Activated T-cell treated with anti-CD3 and anti-CD28 coated beads, Interleukin-2, amount 50 U/mL, for 4 hours (primary cell): ENCODE measurements at regions not wholly inside any gene's neighbourhood (a gene's known extent, or its start where the extent isn't known, plus 50 kb on each side); places are given as distances from the start of the nearest gene placed in this dataset.

Source experiments
- ATAC-seq, 2 donors: fragments of 200-7000 bp; cut with Tn5 transposase; one replicate each; pipeline ENCODE4 v1.10.0; 2021
- DNase-seq: peaks from one replicate; pipeline ENCODE4 v3.0.0-alpha.2; 2020
- H3K27me3 Mint-ChIP-seq: one replicate; pipeline ENCODE4 v1.8.0; 2021; ENCODE audit warnings: low read depth, mixed read lengths
- H3K36me3 Mint-ChIP-seq: one replicate; pipeline ENCODE4 v1.8.0; 2022; ENCODE audit warnings: mixed read lengths; ENCODE audit not compliant: insufficient read depth
- H3K4me1 Mint-ChIP-seq: one replicate; pipeline ENCODE4 v1.8.0; 2021; ENCODE audit warnings: low read depth, mixed read lengths
- H3K4me3 Mint-ChIP-seq: one replicate; pipeline ENCODE4 v1.8.0; 2021; ENCODE audit warnings: mild to moderate bottlenecking, moderate library complexity, mixed read lengths
- H3K9me3 Mint-ChIP-seq: one replicate; pipeline ENCODE4 v1.8.0; 2021; ENCODE audit warnings: mixed read lengths

DNA sequence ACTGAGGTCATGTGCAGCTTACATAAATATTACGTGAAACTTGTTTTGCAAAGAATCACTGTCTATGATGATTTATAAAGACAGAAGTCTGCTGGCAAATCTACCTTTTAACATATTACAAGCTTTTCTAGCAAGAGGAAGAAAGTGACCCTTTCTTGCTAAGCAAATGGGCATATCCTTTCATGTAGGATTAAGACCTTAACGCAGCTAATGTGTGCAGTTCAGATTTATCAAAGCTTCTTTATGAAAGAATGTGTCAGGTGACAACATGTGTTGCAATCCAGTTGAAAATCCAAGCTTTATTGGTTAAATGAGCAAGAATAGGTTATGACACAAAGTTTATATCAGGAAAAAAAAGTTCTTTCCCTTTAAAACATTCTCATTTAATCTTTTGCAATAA, 115.6 kb upstream of the NBEA start:
- no peak for ATAC-seq
- Mint-ChIP-seq H3K36me3 (no peaks in the 10 kb centered on the region), H3K9me3 (no peaks in the 10 kb centered on the region), H3K4me3 (no peak overlapping the region), H3K4me1 (no peaks in the 10 kb centered on the region), H3K27me3 (no peaks in the 10 kb centered on the region)
- no peak for DNase-seq

GRCh38 chr13:34833562-34834182, 108.4 kb upstream of the NBEA start:
- no peak overlapping the region for H3K4me3 Mint-ChIP-seq
- H3K36me3 Mint-ChIP-seq: no peaks in the 10 kb centered on the region
- no peaks in the 10 kb centered on the region for H3K4me1 Mint-ChIP-seq
- H3K27me3 Mint-ChIP-seq: no peaks in the 10 kb centered on the region
- ATAC-seq (no peak), DNase-seq (no peak)
- H3K9me3 Mint-ChIP-seq: peaks cover under 1% of the 10 kb centered on the region

DNA sequence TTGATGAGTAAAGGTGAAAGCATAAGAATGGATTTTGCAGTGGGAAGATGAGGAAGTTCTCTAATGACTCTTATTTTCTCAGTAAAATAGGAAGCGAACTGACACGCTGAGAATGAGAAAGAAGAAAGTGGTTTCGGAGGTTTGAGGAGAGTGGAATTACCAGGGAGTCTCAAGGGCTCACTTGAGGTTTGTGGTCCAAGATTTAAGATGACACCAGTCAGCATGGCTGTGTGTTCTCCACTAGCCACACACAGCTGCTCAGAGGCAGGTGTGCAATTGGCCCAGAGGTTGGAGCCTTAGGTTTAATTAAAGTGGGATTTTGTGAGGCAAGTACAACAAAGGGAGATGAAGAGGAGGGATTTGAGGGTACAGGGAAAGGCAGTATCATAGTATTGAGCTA, 99.6 kb upstream of the NBEA start:
- ATAC-seq: no peak
- Mint-ChIP-seq H3K4me3 (no peak overlapping the region), H3K9me3 (peaks cover 5% of the 10 kb centered on the region), H3K4me1 (no peaks in the 10 kb centered on the region), H3K27me3 (no peaks in the 10 kb centered on the region), H3K36me3 (no peaks in the 10 kb centered on the region)
- no peak for DNase-seq

- peaks cover 5% of the 10 kb centered on the region for H3K9me3 Mint-ChIP-seq
- peaks cover 1% of the 10 kb centered on the region for H3K27me3 Mint-ChIP-seq
- ATAC-seq (no peak), DNase-seq (no peak)
- H3K4me3 Mint-ChIP-seq: no peak overlapping the region
- H3K36me3 Mint-ChIP-seq: no peaks in the 10 kb centered on the region
- no peaks in the 10 kb centered on the region for H3K4me1 Mint-ChIP-seq
Observed at GRCh38 chr13:34847766-34848165, 94.3 kb upstream of the NBEA start.

GRCh38 chr13:34849406-34849805, 92.7 kb upstream of the NBEA start:
- Mint-ChIP-seq H3K36me3 (no peaks in the 10 kb centered on the region), H3K4me3 (no peak overlapping the region), H3K9me3 (peaks cover 5% of the 10 kb centered on the region), H3K27me3 (peaks cover 1% of the 10 kb centered on the region), H3K4me1 (no peaks in the 10 kb centered on the region)
- DNase-seq: no peak
- ATAC-seq: no peak

DNA sequence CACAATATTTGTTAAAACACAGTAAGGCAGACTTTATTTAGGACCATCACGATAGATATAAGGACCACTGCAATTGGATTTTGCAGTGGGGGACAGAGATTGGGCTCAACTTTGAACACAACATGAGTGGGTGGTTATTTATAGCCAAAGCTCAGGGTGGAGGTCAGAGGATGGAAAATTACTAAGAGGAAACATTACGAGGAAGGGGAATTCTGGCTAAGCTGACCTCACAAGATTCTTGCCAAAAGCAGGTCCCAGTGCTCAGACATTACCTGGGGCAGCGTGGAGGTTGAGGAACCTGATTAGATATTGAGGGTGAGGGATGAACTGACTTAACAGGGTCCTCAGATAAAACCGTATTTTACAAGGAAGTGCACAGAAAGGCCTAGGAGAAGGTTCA, 88.9 kb upstream of the NBEA start:
- H3K4me1 Mint-ChIP-seq: no peaks in the 10 kb centered on the region

DNA sequence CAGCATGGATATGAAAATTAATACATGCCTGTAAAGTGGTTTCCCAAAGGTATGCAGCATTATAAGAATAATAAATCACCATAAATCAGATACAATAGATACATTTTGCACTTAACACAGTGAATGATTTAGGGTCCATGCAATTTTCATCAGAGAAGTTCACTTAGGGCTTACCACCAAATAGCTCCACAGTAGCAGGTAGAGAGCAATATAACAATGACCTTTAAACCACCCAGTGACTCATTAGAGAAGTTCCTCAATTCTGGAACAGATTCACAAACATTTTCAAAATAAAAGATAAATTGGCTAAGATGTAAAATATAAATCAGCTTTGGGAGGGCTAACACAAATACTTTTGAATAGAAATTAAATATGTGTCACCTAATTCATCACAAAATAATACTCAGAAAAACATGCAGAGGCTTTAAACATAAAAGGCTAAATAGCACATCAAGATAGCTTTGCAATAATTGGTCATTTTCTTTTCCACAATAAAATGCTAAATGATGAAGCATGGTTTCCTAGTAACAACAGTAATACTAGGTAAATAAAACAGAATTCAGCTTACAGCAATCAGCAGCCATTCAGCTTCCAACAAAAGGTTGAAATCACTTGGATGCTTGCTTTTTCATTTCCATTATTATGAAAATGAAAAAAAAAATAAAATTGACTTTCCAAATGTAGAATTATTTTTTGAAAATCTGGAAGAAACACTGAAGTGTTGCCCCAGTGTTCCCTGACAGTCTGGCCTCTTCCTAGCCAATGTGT, 84.3 kb upstream of the NBEA start:
- Mint-ChIP-seq H3K4me3 (no peak overlapping the region), H3K4me1 (no peaks in the 10 kb centered on the region), H3K36me3 (no peaks in the 10 kb centered on the region), H3K27me3 (no peaks in the 10 kb centered on the region), H3K9me3 (no peaks in the 10 kb centered on the region)
- DNase-seq: no peak
- ATAC-seq: no peak

More for the DNA sequence above, 88.9 kb upstream of the NBEA start:
- Mint-ChIP-seq H3K9me3 (no peaks in the 10 kb centered on the region), H3K27me3 (no peaks in the 10 kb centered on the region), H3K36me3 (no peaks in the 10 kb centered on the region), H3K4me3 (no peak overlapping the region)
- ATAC-seq (no peak), DNase-seq (no peak)

GRCh38 chr13:34862311-34862710, 79.8 kb upstream of the NBEA start:
- no peaks in the 10 kb centered on the region for H3K27me3 Mint-ChIP-seq
- DNase-seq (no peak), ATAC-seq (no peak)
- no peaks in the 10 kb centered on the region for H3K9me3 Mint-ChIP-seq
- H3K36me3 Mint-ChIP-seq: no peaks in the 10 kb centered on the region
- no peak overlapping the region for H3K4me3 Mint-ChIP-seq
- no peaks in the 10 kb centered on the region for H3K4me1 Mint-ChIP-seq

DNA sequence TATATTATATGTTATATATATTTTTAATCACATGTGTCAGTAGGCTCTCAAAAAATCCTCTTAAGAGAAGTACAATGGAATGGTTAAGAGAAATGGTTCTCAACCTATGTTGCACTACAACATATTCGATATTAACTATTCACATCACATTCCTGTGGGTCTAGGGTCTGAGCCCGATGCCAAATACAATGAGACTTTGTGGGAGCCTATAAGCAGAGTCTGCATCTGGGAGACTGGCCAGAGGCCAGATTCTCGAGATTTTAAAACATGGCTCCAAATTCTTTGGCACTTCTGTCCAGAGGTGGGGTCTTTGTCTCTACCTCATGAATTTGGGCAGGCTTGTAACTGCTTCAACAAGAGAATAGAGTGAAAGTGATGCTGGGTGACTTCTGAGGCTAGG, 79.4 kb upstream of the NBEA start:
- Mint-ChIP-seq H3K36me3 (no peaks in the 10 kb centered on the region), H3K9me3 (no peaks in the 10 kb centered on the region), H3K4me3 (no peak overlapping the region), H3K4me1 (no peaks in the 10 kb centered on the region), H3K27me3 (no peaks in the 10 kb centered on the region)
- ATAC-seq (no peak), DNase-seq (no peak)

- ATAC-seq: peak in 1 of 2 donors; percentile 40
- no peaks in the 10 kb centered on the region for H3K4me1 Mint-ChIP-seq
- no peaks in the 10 kb centered on the region for H3K36me3 Mint-ChIP-seq
- H3K4me3 Mint-ChIP-seq: no peak overlapping the region
- DNase-seq: no peak
- no peaks in the 10 kb centered on the region for H3K9me3 Mint-ChIP-seq
- H3K27me3 Mint-ChIP-seq: no peaks in the 10 kb centered on the region
Observed at GRCh38 chr13:34863360-34864135, 78.5 kb upstream of the NBEA start.

DNA sequence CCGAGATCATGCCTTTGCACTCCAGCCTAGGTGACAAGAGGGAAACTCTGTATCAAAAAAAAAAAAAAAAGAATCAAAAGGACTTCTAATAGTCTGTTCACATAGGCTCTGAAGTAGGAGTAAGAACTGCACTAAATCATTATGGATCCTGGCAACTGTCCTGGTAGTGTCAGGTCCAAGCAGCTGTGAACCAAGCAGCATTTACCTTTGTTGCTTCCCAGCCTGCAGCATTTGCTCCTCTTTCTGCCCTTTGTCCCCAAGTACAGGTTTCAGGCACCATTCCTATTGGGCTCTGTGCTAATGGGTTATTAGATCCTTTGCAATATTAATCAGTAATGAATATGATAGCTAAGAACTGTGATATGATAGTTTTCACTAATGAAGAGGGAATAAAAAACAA, 77.4 kb upstream of the NBEA start:
- DNase-seq (no peak), ATAC-seq (no peak)
- no peaks in the 10 kb centered on the region for H3K27me3 Mint-ChIP-seq
- H3K4me3 Mint-ChIP-seq: no peak overlapping the region
- no peaks in the 10 kb centered on the region for H3K9me3 Mint-ChIP-seq
- no peaks in the 10 kb centered on the region for H3K36me3 Mint-ChIP-seq
- H3K4me1 Mint-ChIP-seq: no peaks in the 10 kb centered on the region

- Mint-ChIP-seq H3K9me3 (no peaks in the 10 kb centered on the region), H3K36me3 (no peaks in the 10 kb centered on the region), H3K4me1 (no peaks in the 10 kb centered on the region), H3K4me3 (no peak overlapping the region), H3K27me3 (no peaks in the 10 kb centered on the region)
- no peak for ATAC-seq
- no peak for DNase-seq
Observed at GRCh38 chr13:34867590-34867989, 74.5 kb upstream of the NBEA start.

DNA sequence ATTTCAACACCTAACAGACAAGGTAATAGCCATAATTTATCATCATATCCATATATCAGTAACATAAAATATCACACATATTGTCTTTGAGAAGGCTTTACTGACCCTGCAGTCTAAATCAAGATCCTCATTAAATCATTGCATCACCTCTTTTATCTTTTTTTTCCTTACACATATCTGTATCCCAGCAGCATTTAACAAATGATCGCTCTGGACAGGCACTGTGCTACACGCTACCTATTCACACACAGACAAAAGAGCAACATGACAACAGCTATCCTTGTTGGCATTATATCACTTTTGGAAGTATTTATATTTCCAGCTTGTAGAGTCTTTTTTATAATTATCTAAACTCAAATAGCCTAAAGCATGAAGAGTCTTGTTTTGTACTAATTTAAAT, 73.3 kb upstream of the NBEA start:
- no peak overlapping the region for H3K4me3 Mint-ChIP-seq
- H3K4me1 Mint-ChIP-seq: no peaks in the 10 kb centered on the region
- no peak for DNase-seq
- no peaks in the 10 kb centered on the region for H3K9me3 Mint-ChIP-seq
- H3K27me3 Mint-ChIP-seq: no peaks in the 10 kb centered on the region
- ATAC-seq: no peak
- no peaks in the 10 kb centered on the region for H3K36me3 Mint-ChIP-seq

DNA sequence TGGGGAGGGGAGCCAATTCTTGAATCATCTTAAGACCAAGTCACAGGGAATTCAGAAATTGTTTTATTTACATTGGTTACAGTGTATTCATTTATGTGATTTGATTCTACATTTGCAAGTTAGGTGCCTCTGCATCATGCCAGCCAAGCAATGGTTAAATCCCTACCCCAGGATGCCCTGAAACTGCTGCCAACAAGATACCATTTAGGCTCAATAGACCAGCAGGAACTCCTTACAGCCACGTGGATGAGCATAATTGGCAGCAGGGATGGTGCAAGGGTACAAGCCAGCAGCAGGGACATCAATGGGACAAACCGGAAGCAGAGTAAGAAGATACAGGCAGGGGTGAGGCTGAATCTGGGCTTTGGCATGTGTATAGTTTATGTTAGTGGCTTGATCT, 72.4 kb upstream of the NBEA start:
- no peaks in the 10 kb centered on the region for H3K27me3 Mint-ChIP-seq
- H3K36me3 Mint-ChIP-seq: no peaks in the 10 kb centered on the region
- H3K9me3 Mint-ChIP-seq: peaks cover 3% of the 10 kb centered on the region
- ATAC-seq: no peak
- no peaks in the 10 kb centered on the region for H3K4me1 Mint-ChIP-seq
- H3K4me3 Mint-ChIP-seq: no peak overlapping the region
- no peak for DNase-seq

DNA sequence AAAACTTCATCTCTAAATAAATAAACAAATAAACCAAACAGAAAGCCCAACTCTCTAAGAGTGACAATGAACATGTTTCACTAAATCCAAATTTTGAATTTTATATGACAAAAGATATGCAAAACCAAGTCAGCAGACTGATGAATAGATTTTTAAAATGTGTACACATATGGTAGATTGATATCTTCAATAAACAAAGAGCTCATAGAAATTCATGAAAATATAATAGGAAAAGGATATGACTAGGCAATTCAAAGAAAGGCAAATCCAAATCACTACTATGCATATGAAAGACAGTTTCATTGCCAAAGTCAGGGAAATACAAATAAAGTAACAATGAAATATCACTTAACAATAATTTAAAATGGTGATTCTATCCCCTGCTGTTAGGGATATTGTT, 63.7 kb upstream of the NBEA start:
- Mint-ChIP-seq H3K4me1 (no peaks in the 10 kb centered on the region), H3K36me3 (no peaks in the 10 kb centered on the region), H3K4me3 (no peak overlapping the region), H3K9me3 (peaks cover 3% of the 10 kb centered on the region), H3K27me3 (no peaks in the 10 kb centered on the region)
- ATAC-seq (no peak), DNase-seq (no peak)
